GM18505 (cell line): ENCODE measurements at regions not wholly inside any gene's neighbourhood (a gene's known extent, or its start where the extent isn't known, plus 50 kb on each side); places are given as distances from the start of the nearest gene placed in this dataset.
A peak's percentile ranks its signal among the peaks of the same experiment; 100 is the strongest.

Experiments used
- ATAC-seq: cut with Tn5 transposase; IDR thresholded peaks from one replicate; pipeline ENCODE4 v1.9.1; 2021; ENCODE audit not compliant: unreplicated experiment
- POLR2A ChIP-seq: IDR thresholded peaks from 4 replicates; pipeline ENCODE4 v1.6.1; 2011; ENCODE audit warnings: borderline replicate concordance; ENCODE audit not compliant: insufficient read depth, insufficient read length; ENCODE audit errors: extremely low read depth

DNA sequence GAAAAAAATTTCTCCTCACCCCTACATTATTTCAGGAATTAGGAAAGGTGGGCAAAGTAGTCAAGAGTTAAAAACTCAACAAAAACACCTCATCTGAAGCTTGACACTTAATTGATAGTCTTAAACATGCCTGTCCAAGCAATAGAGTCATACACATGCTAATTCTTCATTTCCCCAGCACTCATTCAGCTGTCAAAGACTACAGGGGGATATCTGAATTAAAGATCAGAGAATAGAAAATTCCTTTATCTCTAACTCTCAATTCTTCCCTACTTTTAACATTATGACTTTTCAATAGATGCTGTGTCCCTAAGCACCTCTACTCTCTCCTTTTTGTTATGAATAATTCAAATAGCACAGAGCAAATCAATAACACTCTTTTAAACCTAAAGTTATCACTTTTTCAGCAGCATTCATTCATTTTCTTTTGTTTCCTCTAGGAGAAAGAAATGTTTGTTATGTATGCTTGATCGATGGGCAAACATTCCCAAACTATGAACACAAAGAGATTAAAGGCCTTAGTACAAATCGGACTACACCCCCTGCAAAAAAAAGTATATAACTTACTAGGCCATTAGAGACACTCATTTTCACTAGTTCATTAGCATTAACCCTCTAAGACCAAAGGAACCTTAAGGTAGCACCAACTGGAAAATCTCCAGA lies 94.9 kb upstream of the SPTLC3 start:
- no peak for TF ChIP-seq POLR2A
- no peak for ATAC-seq

DNA sequence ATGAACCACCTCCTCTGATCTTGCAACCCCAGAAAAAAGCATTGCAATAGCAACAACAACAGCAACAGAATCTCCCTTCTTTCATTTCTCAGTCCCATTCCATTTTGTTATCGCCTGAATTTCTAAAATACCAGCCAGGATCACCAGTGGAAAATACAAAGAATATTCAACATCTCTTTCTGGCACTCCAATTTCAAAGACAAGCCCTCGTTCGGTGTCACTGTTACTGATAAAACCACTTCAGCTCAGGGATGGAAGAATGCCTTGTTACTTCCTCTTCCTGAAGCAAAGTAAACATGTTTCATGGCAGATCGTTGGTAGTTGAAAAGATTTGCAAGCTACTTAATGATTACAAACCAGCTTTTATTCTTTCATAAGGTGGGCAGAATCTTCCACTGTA lies 94.0 kb upstream of the SPTLC3 start:
- no peak for TF ChIP-seq POLR2A
- ATAC-seq = no peak

DNA sequence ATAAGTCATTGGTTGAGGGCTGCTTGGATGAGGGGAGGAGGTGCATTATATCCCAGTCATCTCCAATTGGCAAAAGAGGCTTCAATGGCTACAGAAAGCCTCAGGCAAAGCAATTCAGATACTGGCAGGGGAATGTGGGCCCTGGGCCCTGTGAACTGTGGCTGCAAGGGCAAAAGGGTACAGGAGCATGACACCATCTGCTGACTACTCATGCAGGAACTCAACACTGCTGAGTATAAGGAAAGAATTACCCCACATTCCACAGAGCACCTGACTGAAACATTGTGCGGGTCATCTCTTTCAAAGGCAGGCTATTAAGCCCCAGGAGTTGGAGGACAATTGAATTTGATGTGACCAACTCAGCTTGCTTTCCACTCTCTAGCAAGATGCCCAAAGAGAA lies 92.1 kb upstream of the SPTLC3 start:
- no peak for TF ChIP-seq POLR2A
- no peak for ATAC-seq

DNA sequence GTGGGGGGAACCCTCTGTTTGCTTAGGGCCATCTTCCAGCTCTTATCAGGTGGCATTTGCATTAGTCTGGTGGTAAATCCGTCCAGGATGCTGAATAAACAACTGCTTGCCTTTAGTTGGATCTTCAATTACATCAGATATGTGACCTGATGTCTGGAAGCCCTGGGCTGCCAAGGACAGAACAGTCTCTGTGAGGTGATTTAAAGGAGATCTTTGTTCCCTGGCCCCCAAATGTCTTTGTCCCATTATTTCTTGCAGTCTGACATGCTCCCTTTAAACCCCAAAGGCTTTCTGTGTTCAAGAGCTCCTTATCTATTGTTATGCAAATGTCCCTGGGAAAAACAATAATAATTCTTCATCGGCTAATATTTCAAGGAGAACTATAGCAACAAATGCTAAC lies 84.6 kb upstream of the SPTLC3 start:
- TF ChIP-seq POLR2A = no peak
- no peak for ATAC-seq

DNA sequence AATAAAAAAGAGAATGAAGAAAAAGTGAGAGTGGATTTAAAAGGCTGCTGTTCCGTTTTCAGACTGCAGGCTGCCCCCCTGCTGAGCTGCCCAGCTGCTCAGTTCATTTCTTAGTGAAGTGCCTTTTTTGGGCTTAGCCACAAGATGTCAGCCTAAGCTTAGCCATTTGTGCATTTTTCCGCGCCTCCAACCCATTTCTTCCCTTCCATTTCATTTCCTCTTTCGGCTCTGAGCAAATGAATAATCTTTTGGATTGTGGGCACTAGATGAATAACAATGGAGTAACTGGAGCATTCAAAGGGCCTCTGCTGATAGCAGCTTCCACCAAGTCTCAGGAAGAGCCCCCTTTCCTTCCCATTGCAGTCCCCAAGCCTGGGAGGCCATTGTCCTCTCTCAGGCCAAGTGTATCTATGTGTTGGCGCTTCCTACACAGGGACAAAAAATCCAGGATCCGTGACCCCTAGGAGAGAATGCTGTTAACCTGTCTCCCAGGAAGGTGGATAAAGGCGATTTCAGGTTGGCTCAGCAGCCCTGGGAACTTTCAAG lies 83.5 kb upstream of the SPTLC3 start:
- TF ChIP-seq POLR2A = no peak
- ATAC-seq = peak; percentile 96

DNA sequence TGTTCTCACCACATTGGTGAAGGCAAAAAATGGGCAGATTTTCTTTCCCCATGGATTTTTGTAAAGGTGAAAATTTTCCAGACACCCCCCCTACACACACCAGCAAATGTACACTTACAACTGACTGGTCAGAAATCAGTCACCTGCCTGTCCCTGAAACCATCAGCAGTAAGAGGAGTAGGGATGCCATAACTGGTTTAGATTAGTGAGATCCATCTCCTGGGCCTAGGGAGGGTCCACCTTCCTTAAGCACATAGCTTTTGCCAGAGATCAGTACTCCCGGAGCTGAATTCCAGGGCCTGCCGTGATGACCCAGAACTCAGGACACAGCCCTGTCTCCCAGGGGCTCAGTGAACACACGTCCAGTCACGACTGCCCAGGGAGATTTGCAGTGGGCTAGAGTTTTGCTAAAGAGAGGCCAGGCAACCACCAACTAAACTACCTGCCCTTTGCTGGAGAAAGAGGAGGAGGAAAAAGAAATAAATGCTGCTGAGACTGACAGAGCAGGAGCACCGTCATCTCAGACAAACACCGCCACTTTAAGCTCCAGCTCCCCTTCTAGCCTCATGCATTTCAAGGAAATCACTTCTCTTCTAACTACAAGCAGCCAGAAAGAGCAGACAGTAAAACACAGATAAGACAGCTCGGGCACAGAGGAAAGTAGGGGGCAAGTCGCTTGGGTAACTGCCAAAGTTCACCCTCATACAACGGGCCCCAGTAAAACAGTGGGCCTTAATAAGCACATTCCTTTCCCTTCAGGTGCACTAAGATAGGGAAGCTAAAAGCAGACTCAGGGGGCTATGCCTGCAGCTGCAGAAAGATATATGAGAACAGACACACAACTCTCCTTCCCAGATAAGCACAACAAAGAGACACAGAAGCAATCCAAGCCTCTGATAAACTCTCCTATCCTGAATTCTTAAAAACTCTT lies 82.6 kb upstream of the SPTLC3 start:
- no peak for TF ChIP-seq POLR2A
- no peak for ATAC-seq

DNA sequence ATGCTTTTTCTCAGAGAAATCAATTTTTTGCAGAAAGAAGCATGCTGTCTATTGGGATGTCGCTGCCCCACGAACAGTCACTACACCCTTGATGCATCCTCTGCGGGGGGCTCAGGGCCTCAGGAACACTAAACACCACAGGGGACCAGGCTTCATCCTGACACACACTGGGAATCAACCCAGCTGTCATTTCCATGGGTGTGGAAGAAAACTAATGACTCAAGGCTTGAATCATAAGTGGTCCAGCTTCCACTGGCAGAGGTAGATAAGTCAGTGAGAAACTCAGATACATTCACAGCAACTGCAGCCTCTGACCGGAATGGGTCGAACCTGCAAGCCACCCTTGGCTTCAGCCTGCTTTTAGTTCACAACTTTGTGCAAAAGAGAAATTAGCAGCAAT lies 81.3 kb upstream of the SPTLC3 start:
- no peak for TF ChIP-seq POLR2A
- ATAC-seq = no peak

DNA sequence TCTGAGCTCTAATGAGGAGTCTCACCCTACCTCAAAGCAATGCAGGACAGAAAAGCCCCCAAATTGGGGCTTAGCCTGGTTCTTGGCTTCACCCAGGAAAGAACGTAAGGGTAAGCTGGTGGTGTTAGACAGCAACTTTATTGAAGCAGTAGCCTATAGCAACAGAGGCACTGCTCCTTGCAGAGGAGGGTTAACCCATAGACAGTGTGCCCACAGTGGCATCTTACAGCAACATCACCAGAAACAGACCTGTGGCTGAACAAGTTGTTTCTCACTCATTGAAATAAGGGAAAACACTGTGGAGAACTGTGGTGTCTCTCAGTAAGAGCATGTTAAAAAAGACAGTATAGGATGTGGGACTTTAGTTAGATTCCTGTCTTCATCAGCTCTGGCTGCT lies 80.4 kb upstream of the SPTLC3 start:
- ATAC-seq = no peak
- TF ChIP-seq POLR2A = no peak

DNA sequence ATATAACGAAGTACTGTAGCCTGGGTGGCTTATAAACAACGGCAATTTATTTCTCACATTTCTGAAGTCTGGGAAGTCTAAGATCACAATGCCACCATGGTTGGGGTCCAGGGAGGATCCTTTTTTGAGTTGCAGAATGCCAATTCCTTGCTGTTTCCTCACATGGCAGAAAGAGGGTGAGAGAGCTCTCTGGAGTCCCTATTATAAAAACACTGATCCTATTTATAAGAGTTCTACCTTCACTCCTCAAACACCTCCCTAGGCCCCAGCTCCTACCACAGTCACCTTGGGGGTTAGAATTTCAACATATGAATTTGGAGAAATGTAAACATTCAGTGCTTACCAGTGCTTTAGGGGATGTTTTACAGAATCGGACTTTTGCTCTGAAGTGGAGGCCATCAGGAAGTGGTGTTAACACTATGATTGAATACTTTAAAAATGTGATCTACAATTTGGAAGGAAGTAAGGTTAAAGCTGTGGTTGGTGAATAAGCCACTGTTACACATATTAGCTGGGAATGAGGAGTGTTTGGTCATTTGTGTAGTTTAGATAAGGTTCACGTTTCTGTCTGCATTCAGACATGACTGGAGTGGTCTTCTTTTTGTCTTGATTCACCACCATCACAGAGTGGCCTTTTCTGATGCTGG lies 79.9 kb upstream of the SPTLC3 start:
- ATAC-seq = no peak
- no peak for TF ChIP-seq POLR2A

DNA sequence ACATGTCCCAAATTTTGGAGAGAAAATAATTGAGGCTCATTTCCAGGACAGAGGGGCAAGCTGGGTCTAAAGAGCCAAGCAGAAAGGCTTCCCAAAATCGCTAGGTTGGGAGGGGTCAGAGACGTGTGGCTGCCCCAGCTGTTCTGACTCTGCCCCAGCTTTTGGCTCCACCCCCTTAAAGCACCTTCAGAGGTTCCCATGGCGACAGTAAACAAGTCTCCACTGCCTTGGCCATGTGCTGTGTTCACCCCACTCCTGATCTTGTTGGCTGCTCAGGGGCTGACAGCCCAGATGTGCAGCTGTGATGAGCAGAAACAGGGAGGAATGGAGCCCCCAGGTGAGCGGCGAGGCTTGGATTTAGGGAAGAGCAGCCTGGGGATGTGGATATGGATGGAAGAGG lies 72.8 kb upstream of the SPTLC3 start:
- TF ChIP-seq POLR2A = no peak
- peak; percentile 53 for ATAC-seq

DNA sequence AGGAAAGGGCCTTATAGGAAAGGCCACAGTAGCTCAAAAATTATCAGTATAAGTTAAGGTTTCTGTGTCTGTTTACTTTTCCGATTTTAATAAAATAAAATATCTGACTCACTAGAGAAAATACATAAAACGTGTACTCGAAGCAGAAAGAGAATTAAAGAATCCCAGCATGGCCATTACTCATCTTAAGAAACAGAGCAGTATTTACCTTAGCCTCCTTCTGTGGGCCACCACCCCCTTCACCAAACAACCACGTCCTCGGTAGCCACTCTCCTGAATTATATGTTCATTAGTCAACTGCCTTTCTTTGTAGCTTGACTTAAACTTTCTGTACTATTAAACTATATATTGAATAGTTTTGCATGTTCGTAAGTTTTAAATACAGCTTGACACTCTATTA lies 72.2 kb upstream of the SPTLC3 start:
- ATAC-seq = no peak
- TF ChIP-seq POLR2A = no peak

DNA sequence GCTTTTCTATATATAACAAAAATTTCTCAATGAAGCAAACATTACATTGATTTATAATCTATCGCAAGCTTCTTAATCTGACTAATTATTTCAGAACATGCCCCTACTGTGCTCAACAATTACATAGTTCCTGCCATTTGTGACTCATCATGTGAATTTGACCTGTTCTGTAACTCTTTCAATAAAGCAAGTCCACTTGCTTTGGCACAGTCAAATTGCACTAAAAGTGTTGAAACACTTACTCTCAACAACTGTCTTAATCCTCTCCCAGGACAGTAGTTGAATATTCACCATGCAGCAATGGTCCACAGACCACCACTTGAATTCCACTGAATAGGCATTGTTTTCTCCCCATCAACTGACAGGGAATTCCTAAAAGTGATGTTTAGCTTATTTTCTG lies 67.7 kb upstream of the SPTLC3 start:
- no peak for ATAC-seq

DNA sequence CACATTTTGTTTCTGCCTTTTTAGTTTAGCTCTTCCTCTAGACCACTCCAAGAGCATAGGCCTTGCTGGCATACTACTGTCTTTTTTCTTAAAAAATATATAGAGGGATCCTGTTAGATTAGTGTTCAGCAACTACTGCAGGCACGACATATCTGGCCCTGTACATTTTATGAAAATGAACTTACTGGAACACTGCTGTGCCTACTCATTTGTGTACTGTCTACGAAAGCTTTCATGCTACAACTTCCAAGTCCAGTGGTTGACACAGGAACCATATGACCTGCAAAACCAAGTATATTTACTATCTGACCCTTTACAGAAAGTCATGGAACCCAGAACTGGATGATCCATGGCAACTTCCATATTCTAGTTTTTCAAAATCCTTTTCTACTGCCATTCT lies 66.6 kb upstream of the SPTLC3 start:
- no peak for ATAC-seq
- no peak for TF ChIP-seq POLR2A

More for the DNA sequence above, 67.7 kb upstream of the SPTLC3 start:
- no peak for TF ChIP-seq POLR2A
